BE2C (cell line): ENCODE measurements at regions not wholly inside any gene's neighbourhood (a gene's known extent, or its start where the extent isn't known, plus 50 kb on each side); places are given as distances from the start of the nearest gene placed in this dataset.
"Not testable (repeated sequence)": the region's sequence is repeated elsewhere in the genome, so short reads cannot be mapped to it uniquely, and the experiment has no call there.

Experiments
- DNase-seq: peaks from one replicate; pipeline ENCODE4 v3.0.0-alpha.2; 2020
- H3K27me3 ChIP-seq: fragments of 250-450 bp; sonication (Bioruptor Pico); 2 replicates; pipeline ENCODE4 v1.5.1; 2020; ENCODE audit warnings: mild to moderate bottlenecking
- H3K36me3 ChIP-seq: fragments of 250-450 bp; sonication (Bioruptor Pico); 2 replicates; pipeline ENCODE4 v1.5.1; 2020; ENCODE audit warnings: mild to moderate bottlenecking
- H3K4me1 ChIP-seq: fragments of 250-450 bp; sonication (Bioruptor Pico); 2 replicates; pipeline ENCODE4 v1.5.1; 2020
- H3K4me3 ChIP-seq: 2 replicates; pipeline ENCODE4 v1.5.1; 2011; ENCODE audit warnings: low read depth, low read length
- H3K9me3 ChIP-seq: fragments of 250-450 bp; sonication (Bioruptor Pico); 2 replicates; pipeline ENCODE4 v1.5.1; 2020
- TF ChIP-seq, protein P1 (sequence below): IDR thresholded peaks from 2 replicates; pipeline ENCODE4 v1.5.1; 2012; ENCODE audit warnings: mild to moderate bottlenecking, low read depth, low read length

DNA sequence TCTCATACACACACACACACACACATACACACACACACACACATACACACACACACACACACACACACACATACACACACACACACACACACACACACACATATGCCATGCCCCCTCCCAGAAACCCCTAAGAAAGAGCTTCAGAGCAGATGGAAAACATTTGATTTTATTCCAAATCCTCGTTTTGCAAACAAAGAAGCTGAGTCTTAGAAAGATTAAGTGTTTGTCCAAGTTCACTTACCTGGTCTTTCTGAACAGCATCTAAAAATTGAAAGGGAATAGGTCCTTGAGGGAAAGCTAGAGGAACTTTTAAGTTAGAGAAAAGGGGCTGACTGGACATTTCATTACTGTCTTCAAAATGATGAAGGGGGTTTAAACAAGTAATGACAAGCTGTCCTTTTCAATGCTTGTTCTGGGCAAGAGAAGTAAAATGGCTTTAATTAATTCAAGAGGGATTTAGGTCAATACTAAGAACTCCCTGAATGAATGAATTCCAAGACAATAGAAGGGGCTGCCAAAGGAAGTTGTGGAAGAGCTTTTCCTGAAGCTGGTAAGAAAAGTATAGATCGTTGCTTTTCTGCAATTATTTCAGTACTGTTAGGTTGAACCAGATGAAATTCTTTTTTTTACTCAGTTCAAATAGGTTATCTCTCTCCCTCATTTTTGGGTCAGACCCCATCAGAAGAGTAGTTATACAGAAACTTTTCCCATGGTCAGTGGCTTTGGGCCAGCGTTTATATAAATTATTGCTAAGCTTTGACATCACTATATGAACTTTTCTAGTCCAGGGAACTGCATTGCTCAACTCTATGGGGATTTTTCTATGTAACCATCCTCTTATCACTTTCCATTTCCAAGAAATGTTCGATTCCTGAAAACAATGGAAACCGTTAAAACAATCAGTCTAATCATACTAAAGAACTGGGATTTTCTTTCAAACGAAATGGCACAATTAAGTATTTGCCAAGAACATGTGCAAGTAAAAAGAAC is 261.4 kb downstream of the MTERF1 start:
- Histone ChIP-seq H3K4me1 (no peaks in the 10 kb centered on the region), H3K4me3 (no peak overlapping the region), H3K36me3 (no peaks in the 10 kb centered on the region), H3K27me3 (no peaks in the 10 kb centered on the region), H3K9me3 (no peaks in the 10 kb centered on the region)
- TF ChIP-seq, protein P1, sequence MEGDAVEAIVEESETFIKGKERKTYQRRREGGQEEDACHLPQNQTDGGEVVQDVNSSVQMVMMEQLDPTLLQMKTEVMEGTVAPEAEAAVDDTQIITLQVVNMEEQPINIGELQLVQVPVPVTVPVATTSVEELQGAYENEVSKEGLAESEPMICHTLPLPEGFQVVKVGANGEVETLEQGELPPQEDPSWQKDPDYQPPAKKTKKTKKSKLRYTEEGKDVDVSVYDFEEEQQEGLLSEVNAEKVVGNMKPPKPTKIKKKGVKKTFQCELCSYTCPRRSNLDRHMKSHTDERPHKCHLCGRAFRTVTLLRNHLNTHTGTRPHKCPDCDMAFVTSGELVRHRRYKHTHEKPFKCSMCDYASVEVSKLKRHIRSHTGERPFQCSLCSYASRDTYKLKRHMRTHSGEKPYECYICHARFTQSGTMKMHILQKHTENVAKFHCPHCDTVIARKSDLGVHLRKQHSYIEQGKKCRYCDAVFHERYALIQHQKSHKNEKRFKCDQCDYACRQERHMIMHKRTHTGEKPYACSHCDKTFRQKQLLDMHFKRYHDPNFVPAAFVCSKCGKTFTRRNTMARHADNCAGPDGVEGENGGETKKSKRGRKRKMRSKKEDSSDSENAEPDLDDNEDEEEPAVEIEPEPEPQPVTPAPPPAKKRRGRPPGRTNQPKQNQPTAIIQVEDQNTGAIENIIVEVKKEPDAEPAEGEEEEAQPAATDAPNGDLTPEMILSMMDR = no peak
- DNase-seq = no peak

DNA sequence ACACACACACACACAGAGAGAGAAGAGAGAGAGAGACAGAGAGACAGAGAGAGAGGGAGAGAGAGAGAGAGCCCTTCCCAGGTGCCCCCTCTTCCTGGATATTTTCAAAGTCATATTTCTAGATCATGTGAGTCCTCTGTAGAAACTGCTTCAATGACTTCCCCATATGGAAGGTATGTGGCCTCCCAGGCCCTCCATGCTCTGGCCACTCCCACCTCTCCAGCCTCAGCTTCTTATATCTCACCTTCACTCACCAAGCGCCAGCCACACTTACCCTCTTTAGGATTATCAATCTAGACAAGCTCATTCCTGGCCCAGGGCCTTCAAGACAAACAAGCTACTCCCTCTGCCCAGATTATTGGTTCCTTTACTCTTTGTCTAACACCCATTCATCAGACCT is 259.7 kb downstream of the MTERF1 start:
- Histone ChIP-seq H3K9me3 (no peaks in the 10 kb centered on the region), H3K27me3 (no peaks in the 10 kb centered on the region), H3K4me1 (no peaks in the 10 kb centered on the region), H3K36me3 (no peaks in the 10 kb centered on the region), H3K4me3 (no peak overlapping the region)
- TF ChIP-seq, protein P1 = no peak
- no peak for DNase-seq

DNA sequence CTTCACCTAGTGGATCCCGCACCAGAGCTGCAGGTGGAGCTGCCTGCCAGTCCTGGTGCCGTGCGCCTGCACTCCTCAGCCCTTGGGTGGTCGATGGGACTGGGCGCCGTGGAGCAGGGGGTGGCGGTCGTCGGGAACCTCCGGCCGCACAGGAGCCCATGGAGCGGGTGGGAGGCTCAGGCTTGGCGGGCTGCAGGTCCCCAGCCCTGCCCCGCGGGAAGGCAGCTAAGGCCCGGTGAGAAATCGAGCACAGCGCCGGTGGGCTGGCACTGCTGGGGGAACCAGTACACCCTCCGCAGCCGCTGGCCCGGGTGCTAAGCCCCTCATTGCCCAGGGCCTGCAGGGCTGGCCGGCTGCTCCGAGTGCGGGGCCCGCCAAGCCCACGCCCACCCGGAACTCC is 253.2 kb downstream of the MTERF1 start:
- H3K4me1 ChIP-seq, H3K9me3 ChIP-seq, H3K4me3 ChIP-seq, H3K27me3 ChIP-seq, DNase-seq, H3K36me3 ChIP-seq: not testable (repeated sequence)

DNA sequence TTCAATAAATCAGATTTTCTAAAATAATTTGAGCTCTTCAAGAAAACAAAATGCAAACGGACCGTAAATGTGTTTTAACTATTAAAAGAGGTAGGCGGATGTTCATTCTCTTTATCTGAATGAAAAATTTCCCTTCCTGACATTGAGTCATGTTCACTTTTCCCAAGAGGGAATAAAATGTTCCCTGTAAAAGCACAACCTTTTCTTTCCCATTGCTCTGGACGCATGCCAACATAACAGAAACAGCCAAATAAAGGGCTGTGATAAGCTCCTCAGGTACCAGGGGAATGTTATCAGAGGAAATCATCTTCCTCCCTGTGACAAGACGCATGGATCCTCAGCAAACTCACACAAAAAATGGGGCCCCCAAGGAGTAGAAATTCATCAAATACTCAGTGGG is 251.8 kb downstream of the MTERF1 start:
- Histone ChIP-seq H3K36me3 (no peaks in the 10 kb centered on the region), H3K27me3 (no peaks in the 10 kb centered on the region), H3K9me3 (no peaks in the 10 kb centered on the region), H3K4me3 (no peak overlapping the region), H3K4me1 (no peaks in the 10 kb centered on the region)
- DNase-seq = peak; percentile 11
- TF ChIP-seq, protein P1 = no peak

DNA sequence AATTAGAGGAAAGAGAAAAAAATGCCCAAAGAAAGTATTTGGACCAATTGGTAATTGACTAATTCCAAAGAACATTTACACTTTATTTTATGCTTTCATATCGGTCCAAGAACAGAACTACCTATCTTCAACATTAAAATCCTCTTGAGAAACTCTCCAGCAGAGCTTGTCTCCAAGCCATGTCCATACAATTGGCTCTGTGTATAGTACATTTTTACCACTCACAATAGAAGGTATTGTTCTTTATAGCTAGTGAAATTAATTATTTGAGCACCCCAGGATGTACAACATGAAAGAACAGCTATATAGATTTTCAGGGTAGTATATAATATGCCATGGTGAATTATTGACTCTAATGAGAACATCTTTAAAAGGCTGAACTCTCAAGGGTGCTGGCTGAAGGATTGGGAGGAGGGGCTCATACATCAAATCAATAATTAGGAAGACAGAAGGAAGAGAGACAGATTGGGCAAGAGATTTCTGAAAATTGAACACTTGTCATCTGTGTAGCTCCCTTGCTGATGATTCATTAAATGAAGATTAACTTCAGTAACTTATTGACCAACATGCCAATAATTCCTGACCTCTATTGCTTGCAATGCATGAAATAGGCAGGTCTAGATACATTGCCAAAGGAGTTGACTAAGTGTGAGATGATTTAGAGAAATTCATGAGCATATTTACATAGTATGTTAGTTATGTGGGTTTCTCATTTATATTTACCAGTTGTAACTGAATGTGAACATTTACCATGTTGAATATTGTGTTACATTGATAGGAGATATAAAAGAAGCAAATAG is 249.7 kb downstream of the MTERF1 start:
- TF ChIP-seq, protein P1 = no peak
- Histone ChIP-seq H3K4me3 (no peak overlapping the region), H3K4me1 (no peaks in the 10 kb centered on the region), H3K9me3 (no peaks in the 10 kb centered on the region), H3K36me3 (no peaks in the 10 kb centered on the region), H3K27me3 (no peaks in the 10 kb centered on the region)
- no peak for DNase-seq

DNA sequence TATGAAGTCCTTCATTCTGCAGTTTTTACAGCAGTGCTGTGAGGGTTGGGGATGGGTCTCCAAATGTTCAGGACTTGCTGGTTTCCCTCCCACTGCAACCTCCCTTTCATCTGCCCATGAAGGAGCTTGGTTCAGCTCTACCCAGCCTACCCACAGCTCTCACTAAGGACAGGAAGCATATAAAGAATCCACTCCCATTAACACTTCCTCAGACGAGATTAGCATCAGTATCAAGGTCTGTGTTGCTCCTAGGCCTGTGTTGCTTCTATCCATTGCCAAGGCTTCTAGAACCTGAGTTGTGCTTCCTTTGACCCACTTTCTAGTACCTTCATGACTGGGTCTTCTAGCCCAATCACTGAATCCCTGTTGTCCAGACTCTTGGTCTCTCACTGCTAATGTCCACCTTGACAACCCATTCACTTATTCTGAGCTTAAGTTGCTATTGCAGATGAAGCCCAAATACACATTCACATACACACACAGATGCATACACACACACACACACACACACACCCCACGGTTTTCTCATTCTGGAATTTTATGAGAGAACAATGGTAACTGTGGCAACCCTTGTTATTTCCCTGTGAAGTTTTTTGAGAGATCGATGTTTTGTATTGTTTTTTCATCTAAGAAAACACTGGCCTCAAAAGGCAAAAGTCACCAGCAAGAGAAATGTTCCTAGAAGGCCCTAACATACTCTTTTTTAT is 248.1 kb downstream of the MTERF1 start:
- H3K4me1 ChIP-seq = no peaks in the 10 kb centered on the region
- H3K27me3 ChIP-seq = no peaks in the 10 kb centered on the region
- TF ChIP-seq, protein P1 = no peak
- H3K9me3 ChIP-seq = no peaks in the 10 kb centered on the region
- no peak overlapping the region for H3K4me3 ChIP-seq
- no peak for DNase-seq
- no peaks in the 10 kb centered on the region for H3K36me3 ChIP-seq
